ENCODE measurements at regions not wholly inside any gene's neighbourhood (a gene's known extent, or its start where the extent isn't known, plus 50 kb on each side); places are given as distances from the start of the nearest gene placed in this dataset.
A peak's percentile ranks its signal among the peaks of the same experiment; 100 is the strongest.
"Not testable (repeated sequence)": the region's sequence is repeated elsewhere in the genome, so short reads cannot be mapped to it uniquely, and the experiment has no call there.

- H3K4me1 ChIP-seq (ENCODE audit: control insufficient read depth, insufficient read depth, low read length); H3K27me3 ChIP-seq (ENCODE audit: control insufficient read depth, insufficient read depth, low read length); H3K4me3 ChIP-seq (ENCODE audit: low read length); H3K9ac ChIP-seq (ENCODE audit: low read length); H3K27ac ChIP-seq (ENCODE audit: low read depth, low read length); H3K36me3 ChIP-seq (ENCODE audit: control insufficient read depth, insufficient read depth, low read length): not testable (repeated sequence)
Measured at GRCh38 chr6:74474046-74474445, 731.8 kb downstream of the COL12A1 start.

GRCh38 chr6:74468552-74468951 is 737.3 kb downstream of the COL12A1 start:
- not testable (repeated sequence) for H3K4me3 ChIP-seq (ENCODE audit: low read length); H3K4me1 ChIP-seq (ENCODE audit: control insufficient read depth, insufficient read depth, low read length); H3K27me3 ChIP-seq (ENCODE audit: control insufficient read depth, insufficient read depth, low read length); H3K9ac ChIP-seq (ENCODE audit: low read length); H3K27ac ChIP-seq (ENCODE audit: low read depth, low read length); H3K36me3 ChIP-seq (ENCODE audit: control insufficient read depth, insufficient read depth, low read length)

- Histone ChIP-seq H3K27ac (ENCODE audit: low read depth, low read length) (no peak overlapping the region), H3K4me1 (ENCODE audit: control insufficient read depth, insufficient read depth, low read length) (no peaks in the 10 kb centered on the region), H3K9ac (ENCODE audit: low read length) (no peak overlapping the region), H3K36me3 (ENCODE audit: control insufficient read depth, insufficient read depth, low read length) (no peaks in the 10 kb centered on the region), H3K4me3 (ENCODE audit: low read length) (no peak overlapping the region), H3K27me3 (ENCODE audit: control insufficient read depth, insufficient read depth, low read length) (no peaks in the 10 kb centered on the region)
Measured at GRCh38 chr6:74467533-74468215, 738.2 kb downstream of the COL12A1 start.

- no peaks in the 10 kb centered on the region for H3K36me3 ChIP-seq (ENCODE audit: control insufficient read depth, insufficient read depth, low read length)
- H3K4me3 ChIP-seq (ENCODE audit: low read length): no peak overlapping the region
- H3K27me3 ChIP-seq (ENCODE audit: control insufficient read depth, insufficient read depth, low read length): no peaks in the 10 kb centered on the region
Measured at GRCh38 chr6:74466572-74466971, 739.3 kb downstream of the COL12A1 start.

GRCh38 chr6:74459260-74459659 is 746.6 kb downstream of the COL12A1 start:
- Histone ChIP-seq H3K27me3 (ENCODE audit: control insufficient read depth, insufficient read depth, low read length) (no peaks in the 10 kb centered on the region), H3K9ac (ENCODE audit: low read length) (no peak overlapping the region), H3K4me3 (ENCODE audit: low read length) (no peak overlapping the region), H3K36me3 (ENCODE audit: control insufficient read depth, insufficient read depth, low read length) (no peaks in the 10 kb centered on the region), H3K4me1 (ENCODE audit: control insufficient read depth, insufficient read depth, low read length) (no peaks in the 10 kb centered on the region), H3K27ac (ENCODE audit: low read depth, low read length) (no peak overlapping the region)

More at GRCh38 chr6:74466572-74466971, 739.3 kb downstream of the COL12A1 start:
- H3K27ac ChIP-seq (ENCODE audit: low read depth, low read length): no peak overlapping the region
- no peaks in the 10 kb centered on the region for H3K4me1 ChIP-seq (ENCODE audit: control insufficient read depth, insufficient read depth, low read length)
- H3K9ac ChIP-seq (ENCODE audit: low read length): no peak overlapping the region

GRCh38 chr6:74458536-74458935 is 747.3 kb downstream of the COL12A1 start:
- H3K27ac ChIP-seq (ENCODE audit: low read depth, low read length): no peak overlapping the region
- no peak overlapping the region for H3K9ac ChIP-seq (ENCODE audit: low read length)
- H3K27me3 ChIP-seq (ENCODE audit: control insufficient read depth, insufficient read depth, low read length): no peaks in the 10 kb centered on the region
- no peak overlapping the region for H3K4me3 ChIP-seq (ENCODE audit: low read length)
- no peaks in the 10 kb centered on the region for H3K36me3 ChIP-seq (ENCODE audit: control insufficient read depth, insufficient read depth, low read length)
- no peaks in the 10 kb centered on the region for H3K4me1 ChIP-seq (ENCODE audit: control insufficient read depth, insufficient read depth, low read length)

- Histone ChIP-seq H3K9ac (ENCODE audit: low read length) (no peak overlapping the region), H3K4me3 (ENCODE audit: low read length) (no peak overlapping the region), H3K27ac (ENCODE audit: low read depth, low read length) (no peak overlapping the region), H3K27me3 (ENCODE audit: control insufficient read depth, insufficient read depth, low read length) (no peaks in the 10 kb centered on the region), H3K4me1 (ENCODE audit: control insufficient read depth, insufficient read depth, low read length) (no peaks in the 10 kb centered on the region), H3K36me3 (ENCODE audit: control insufficient read depth, insufficient read depth, low read length) (no peaks in the 10 kb centered on the region)
Measured at GRCh38 chr6:74455786-74456185, 750.1 kb downstream of the COL12A1 start.

- H3K27me3 ChIP-seq (ENCODE audit: control insufficient read depth, insufficient read depth, low read length): no peaks in the 10 kb centered on the region
- no peak overlapping the region for H3K9ac ChIP-seq (ENCODE audit: low read length)
- H3K27ac ChIP-seq (ENCODE audit: low read depth, low read length): no peak overlapping the region
- no peaks in the 10 kb centered on the region for H3K36me3 ChIP-seq (ENCODE audit: control insufficient read depth, insufficient read depth, low read length)
- no peaks in the 10 kb centered on the region for H3K4me1 ChIP-seq (ENCODE audit: control insufficient read depth, insufficient read depth, low read length)
- no peak overlapping the region for H3K4me3 ChIP-seq (ENCODE audit: low read length)
Measured at GRCh38 chr6:74451953-74452352, 753.9 kb downstream of the COL12A1 start.

- Histone ChIP-seq H3K27ac (ENCODE audit: low read depth, low read length) (no peak overlapping the region), H3K27me3 (ENCODE audit: control insufficient read depth, insufficient read depth, low read length) (no peaks in the 10 kb centered on the region), H3K4me1 (ENCODE audit: control insufficient read depth, insufficient read depth, low read length) (no peaks in the 10 kb centered on the region), H3K36me3 (ENCODE audit: control insufficient read depth, insufficient read depth, low read length) (no peaks in the 10 kb centered on the region), H3K4me3 (ENCODE audit: low read length) (no peak overlapping the region), H3K9ac (ENCODE audit: low read length) (no peak overlapping the region)
Measured at GRCh38 chr6:74448850-74449249, 752.8 kb downstream of the CD109 start.

GRCh38 chr6:74447013-74447412 is 751.0 kb downstream of the CD109 start:
- no peaks in the 10 kb centered on the region for H3K4me1 ChIP-seq (ENCODE audit: control insufficient read depth, insufficient read depth, low read length)
- H3K4me3 ChIP-seq (ENCODE audit: low read length): no peak overlapping the region
- H3K27me3 ChIP-seq (ENCODE audit: control insufficient read depth, insufficient read depth, low read length): no peaks in the 10 kb centered on the region
- no peaks in the 10 kb centered on the region for H3K36me3 ChIP-seq (ENCODE audit: control insufficient read depth, insufficient read depth, low read length)
- no peak overlapping the region for H3K27ac ChIP-seq (ENCODE audit: low read depth, low read length)
- no peak overlapping the region for H3K9ac ChIP-seq (ENCODE audit: low read length)

- H3K27ac ChIP-seq (ENCODE audit: low read depth, low read length): peak overlapping the region; percentile 51
- H3K4me1 ChIP-seq (ENCODE audit: control insufficient read depth, insufficient read depth, low read length): peaks cover 4% of the 10 kb centered on the region
- no peaks in the 10 kb centered on the region for H3K36me3 ChIP-seq (ENCODE audit: control insufficient read depth, insufficient read depth, low read length)
- no peaks in the 10 kb centered on the region for H3K27me3 ChIP-seq (ENCODE audit: control insufficient read depth, insufficient read depth, low read length)
- H3K4me3 ChIP-seq (ENCODE audit: low read length): no peak overlapping the region
- no peak overlapping the region for H3K9ac ChIP-seq (ENCODE audit: low read length)
Measured at GRCh38 chr6:74439123-74439811, 743.3 kb downstream of the CD109 start.

- not testable (repeated sequence) for H3K36me3 ChIP-seq (ENCODE audit: control insufficient read depth, insufficient read depth, low read length); H3K9ac ChIP-seq (ENCODE audit: low read length); H3K4me1 ChIP-seq (ENCODE audit: control insufficient read depth, insufficient read depth, low read length); H3K27me3 ChIP-seq (ENCODE audit: control insufficient read depth, insufficient read depth, low read length); H3K4me3 ChIP-seq (ENCODE audit: low read length); H3K27ac ChIP-seq (ENCODE audit: low read depth, low read length)
Measured at GRCh38 chr6:74438395-74438794, 742.4 kb downstream of the CD109 start.

- H3K27me3 ChIP-seq (ENCODE audit: control insufficient read depth, insufficient read depth, low read length): no peaks in the 10 kb centered on the region
Measured at GRCh38 chr6:74434171-74434570, 738.2 kb downstream of the CD109 start.

More at GRCh38 chr6:74434171-74434570, 738.2 kb downstream of the CD109 start:
- H3K27ac ChIP-seq (ENCODE audit: low read depth, low read length): no peak overlapping the region
- peaks cover 12% of the 10 kb centered on the region for H3K4me1 ChIP-seq (ENCODE audit: control insufficient read depth, insufficient read depth, low read length)
- H3K36me3 ChIP-seq (ENCODE audit: control insufficient read depth, insufficient read depth, low read length): no peaks in the 10 kb centered on the region
- H3K4me3 ChIP-seq (ENCODE audit: low read length): no peak overlapping the region
- no peak overlapping the region for H3K9ac ChIP-seq (ENCODE audit: low read length)
